Body of pancreas (tissue), 4 donors: ENCODE measurements at regions not wholly inside any gene's neighbourhood (a gene's known extent, or its start where the extent isn't known, plus 50 kb on each side); places are given as distances from the start of the nearest gene placed in this dataset.

Experiments
- ATAC-seq: fragments of 150-250 bp; one replicate; pipeline ENCODE4 v1.9.1; 2016
- DNase-seq, 4 donors: peaks; one replicate each; pipeline ENCODE4 v3.0.0-alpha.2; 2019
- H3K27ac ChIP-seq, 4 donors: fragments of 200-600 bp; sonication (generic); 1 replicate in 3 of 4; 2 replicates in 1 of 4; pipeline versions ENCODE4 v1.5.1 to v1.6.1; 2016 to 2019; ENCODE audit warnings: mild to moderate bottlenecking in 1 of 4, mixed read lengths in 1 of 4, moderate library complexity in 1 of 4
- H3K27me3 ChIP-seq, 2 donors: fragments of 200-600 bp; sonication (generic); one replicate each; pipeline ENCODE4 v1.6.0; 2016; ENCODE audit warnings: mild to moderate bottlenecking in 1 of 2
- H3K36me3 ChIP-seq, 2 donors: fragments of 200-600 bp; sonication (generic); replicated peaks in 1 of 2; 2 replicates each; pipeline ENCODE4 v1.5.1; 2016; ENCODE audit warnings: low read depth in 2 of 2; ENCODE audit not compliant: insufficient read depth in 1 of 2
- H3K4me1 ChIP-seq: fragments of 200-600 bp; sonication (generic); one replicate; pipeline ENCODE4 v1.6.0; 2016
- H3K4me3 ChIP-seq, 2 donors: fragments of 200-600 bp; sonication (generic); 1 replicate in 1 of 2; 2 replicates in 1 of 2; pipeline ENCODE4 v1.5.1; 2016 to 2019
- H3K9me3 ChIP-seq, 3 donors: fragments of 200-600 bp; sonication (generic); 1 replicate in 2 of 3; 2 replicates in 1 of 3; pipeline ENCODE4 v1.5.1; 2016
- POLR2A ChIP-seq, 3 donors: fragments of 450-650 bp; IDR thresholded peaks; one replicate each; pipeline ENCODE4 v1.6.1; 2016; ENCODE audit warnings: antibody characterized with exemption in 3 of 3, mild to moderate bottlenecking in 2 of 3
- WGBS, 2 donors: methylation state at CpG; one replicate each; pipeline ENCODE4 v1.1.5; 2017; 5-methylcytosine and 5-hydroxymethylcytosine counted together
- intact Hi-C: fragments of 100-400 bp; cut with DNase I; formaldehyde crosslinking; loops from one replicate; pipeline ENCODE4 v1.15.1; 2023
- TF ChIP-seq, protein P1 (sequence below), 7 experiments: fragments of 450-650 bp in 4 of 7; fragments of 200-600 bp in 3 of 7; sonication (generic) in 3 of 7; IDR thresholded peaks; one replicate each; pipeline ENCODE4 v1.5.1; 2016 to 2019; ENCODE audit warnings: antibody characterized with exemption in 7 of 7

DNA sequence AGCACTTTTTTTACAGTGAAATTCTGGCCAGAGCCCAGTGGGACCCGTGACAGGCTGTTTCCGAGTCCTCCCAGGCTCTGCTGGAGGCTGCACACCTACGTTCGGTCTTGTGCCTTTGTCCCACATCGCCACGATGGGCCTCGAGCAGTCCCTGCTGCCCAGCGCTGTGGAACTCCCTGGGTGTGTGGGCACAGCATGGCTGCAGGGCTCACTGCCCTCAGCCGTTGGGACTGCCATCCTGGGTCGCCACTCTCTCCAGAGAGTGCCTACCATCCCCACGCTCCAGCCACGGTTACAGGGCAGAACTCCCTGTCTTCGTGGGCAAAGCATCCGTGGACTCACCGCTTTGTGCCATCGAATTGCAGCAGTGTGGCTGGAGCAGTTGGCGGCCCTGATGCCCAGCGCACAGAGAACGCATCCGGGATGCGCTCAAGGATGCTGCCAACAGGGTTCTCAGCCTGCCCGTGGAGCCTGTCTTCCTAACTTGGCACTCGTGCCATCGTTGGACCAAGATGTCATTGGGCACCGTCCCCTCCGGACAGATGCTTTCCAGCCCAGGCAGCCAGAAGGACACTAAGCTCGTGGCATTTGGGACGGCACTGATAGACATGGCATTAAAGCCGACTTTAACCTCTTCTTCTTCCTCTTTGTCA, 85.0 kb upstream of the ARHGEF7 start:
- H3K36me3 ChIP-seq = no peaks in the 10 kb centered on the region
- ATAC-seq = no peak
- DNase-seq = no peak
- H3K27ac ChIP-seq = no peak overlapping the region
- no peak overlapping the region for H3K4me3 ChIP-seq
- TF ChIP-seq POLR2A (IDR thresholded peaks at IDR 0.05) = no peak
- TF ChIP-seq, protein P1, sequence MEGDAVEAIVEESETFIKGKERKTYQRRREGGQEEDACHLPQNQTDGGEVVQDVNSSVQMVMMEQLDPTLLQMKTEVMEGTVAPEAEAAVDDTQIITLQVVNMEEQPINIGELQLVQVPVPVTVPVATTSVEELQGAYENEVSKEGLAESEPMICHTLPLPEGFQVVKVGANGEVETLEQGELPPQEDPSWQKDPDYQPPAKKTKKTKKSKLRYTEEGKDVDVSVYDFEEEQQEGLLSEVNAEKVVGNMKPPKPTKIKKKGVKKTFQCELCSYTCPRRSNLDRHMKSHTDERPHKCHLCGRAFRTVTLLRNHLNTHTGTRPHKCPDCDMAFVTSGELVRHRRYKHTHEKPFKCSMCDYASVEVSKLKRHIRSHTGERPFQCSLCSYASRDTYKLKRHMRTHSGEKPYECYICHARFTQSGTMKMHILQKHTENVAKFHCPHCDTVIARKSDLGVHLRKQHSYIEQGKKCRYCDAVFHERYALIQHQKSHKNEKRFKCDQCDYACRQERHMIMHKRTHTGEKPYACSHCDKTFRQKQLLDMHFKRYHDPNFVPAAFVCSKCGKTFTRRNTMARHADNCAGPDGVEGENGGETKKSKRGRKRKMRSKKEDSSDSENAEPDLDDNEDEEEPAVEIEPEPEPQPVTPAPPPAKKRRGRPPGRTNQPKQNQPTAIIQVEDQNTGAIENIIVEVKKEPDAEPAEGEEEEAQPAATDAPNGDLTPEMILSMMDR (IDR thresholded peaks at IDR 0.05) = no peak
- H3K9me3 ChIP-seq = no peaks in the 10 kb centered on the region
- no peaks in the 10 kb centered on the region for H3K4me1 ChIP-seq
- intact Hi-C loops = no loop called here
- WGBS, 2 donors = 70 to 80% methylated on average over 14 to 28 of the region's 29 CpGs
- H3K27me3 ChIP-seq = no peaks in the 10 kb centered on the region

DNA sequence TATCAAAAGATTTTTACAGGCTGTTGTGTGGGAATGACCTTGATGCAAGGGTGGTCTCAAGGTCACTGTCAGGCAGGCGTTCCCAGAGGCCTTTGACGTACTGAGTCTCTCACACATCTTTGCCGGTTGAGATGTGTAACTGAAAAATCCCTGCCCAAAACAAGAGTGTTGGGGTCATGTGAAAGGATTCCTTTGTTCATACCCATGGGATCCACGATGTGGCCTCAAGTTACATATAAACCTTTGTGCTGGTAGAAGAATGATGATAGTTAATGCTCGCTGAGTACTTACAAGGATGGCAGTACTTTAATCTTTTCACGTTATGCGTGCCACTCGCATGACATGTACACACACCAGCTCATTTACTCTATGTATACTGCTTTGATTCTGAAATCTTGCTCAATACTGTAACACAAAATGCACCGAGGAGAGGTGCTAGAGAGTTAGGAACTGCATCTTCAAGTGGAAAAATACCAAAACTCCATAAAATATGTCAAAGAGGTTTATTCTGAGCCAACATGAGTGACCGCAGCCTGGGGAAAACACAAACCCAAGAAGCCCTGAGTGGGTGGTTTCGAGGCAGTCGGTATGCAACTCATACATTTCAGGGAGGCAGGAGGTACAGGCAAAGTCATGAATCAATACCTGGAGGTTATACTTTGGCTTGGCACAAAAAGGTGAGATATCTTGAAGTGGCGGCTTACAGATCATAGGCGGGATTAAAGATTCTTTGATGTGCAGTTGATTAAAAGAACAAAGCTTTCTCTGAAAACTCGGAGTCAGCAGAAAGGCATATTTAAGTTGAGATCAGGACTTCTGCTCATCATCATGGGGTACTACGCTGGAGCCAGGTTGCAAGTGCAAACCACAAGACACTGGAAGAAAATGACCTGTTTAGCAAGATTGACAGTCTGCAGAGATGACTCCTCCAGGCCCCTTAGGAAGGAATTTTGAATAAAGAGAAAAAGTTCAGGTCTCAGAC, 87.4 kb upstream of the ARHGEF7 start:
- Histone ChIP-seq H3K27ac (no peak overlapping the region), H3K27me3 (no peaks in the 10 kb centered on the region), H3K9me3 (no peaks in the 10 kb centered on the region), H3K36me3 (no peaks in the 10 kb centered on the region), H3K4me1 (no peaks in the 10 kb centered on the region), H3K4me3 (no peak overlapping the region)
- WGBS, 2 donors = 55 to 58% methylated on average over 16 of the region's 16 CpGs
- ATAC-seq = no peak
- TF ChIP-seq, protein P1 (IDR thresholded peaks at IDR 0.05) = no peak
- no peak for TF ChIP-seq POLR2A (IDR thresholded peaks at IDR 0.05)
- intact Hi-C loops = no loop called here
- DNase-seq = no peak

DNA sequence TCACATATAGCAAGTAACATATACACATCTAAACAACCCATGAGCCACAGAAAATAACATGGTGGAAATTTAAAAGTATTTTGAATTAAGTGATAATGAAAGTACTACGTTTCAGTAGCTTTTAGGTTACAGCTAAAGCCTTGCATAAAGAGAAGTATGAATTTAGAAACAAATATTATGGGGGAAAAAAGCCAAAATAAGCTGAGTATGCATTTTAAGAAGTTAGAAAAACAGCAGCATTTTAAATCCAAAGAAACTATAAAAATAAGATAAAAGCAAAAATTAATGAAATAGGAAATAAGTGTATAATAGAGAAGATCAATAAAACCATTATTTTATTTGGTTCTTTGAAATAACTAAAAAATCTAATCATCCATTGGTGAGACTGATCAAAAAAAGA, 89.8 kb upstream of the ARHGEF7 start:
- Histone ChIP-seq H3K4me1 (no peaks in the 10 kb centered on the region), H3K36me3 (no peaks in the 10 kb centered on the region), H3K27me3 (no peaks in the 10 kb centered on the region), H3K27ac (no peak overlapping the region), H3K9me3 (peaks cover 0 to 6% (median 0%) of the 10 kb centered on the region in 3 donors), H3K4me3 (no peak overlapping the region)
- ATAC-seq (no peak), DNase-seq (no peak)
- TF ChIP-seq, protein P1 (IDR thresholded peaks at IDR 0.05) = no peak
- TF ChIP-seq POLR2A (IDR thresholded peaks at IDR 0.05) = no peak
- intact Hi-C loops = no loop called here
- 57 to 69% methylated on average over 1 of the region's 1 CpG for WGBS, 2 donors

DNA sequence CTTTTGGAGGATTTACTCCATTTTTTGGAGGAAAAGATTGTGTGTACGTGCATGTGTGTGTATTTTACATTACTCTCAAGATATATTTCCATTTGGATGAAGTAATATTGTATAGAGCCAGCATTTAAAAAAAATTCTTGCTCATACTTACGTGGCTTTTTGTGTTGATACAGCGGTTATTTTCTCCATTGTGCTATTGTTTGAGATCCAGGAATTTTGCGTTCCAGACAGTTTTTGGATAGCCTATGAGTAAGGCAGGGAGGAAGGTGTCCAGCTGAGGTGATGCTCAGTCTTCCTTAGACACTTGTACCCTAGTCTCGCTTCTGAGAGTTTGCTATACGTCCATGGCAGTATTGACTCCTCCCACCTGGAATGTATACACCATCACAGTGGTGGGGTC, 92.2 kb upstream of the ARHGEF7 start:
- intact Hi-C loops = no loop called here
- no peak for ATAC-seq
- no peaks in the 10 kb centered on the region for H3K36me3 ChIP-seq

More for the DNA sequence above, 92.2 kb upstream of the ARHGEF7 start:
- TF ChIP-seq, protein P1 (IDR thresholded peaks at IDR 0.05) = no peak
- TF ChIP-seq POLR2A (IDR thresholded peaks at IDR 0.05) = no peak
- WGBS, 2 donors = 85 to 91% methylated on average over 6 of the region's 6 CpGs
- H3K27ac ChIP-seq = no peak overlapping the region
- peaks cover 0 to 6% (median 0%) of the 10 kb centered on the region in 3 donors for H3K9me3 ChIP-seq
- no peak for DNase-seq
- H3K4me3 ChIP-seq = no peak overlapping the region
- H3K4me1 ChIP-seq = no peaks in the 10 kb centered on the region
- H3K27me3 ChIP-seq = no peaks in the 10 kb centered on the region
